ENCODE measurements at regions not wholly inside any gene's neighbourhood (a gene's known extent, or its start where the extent isn't known, plus 50 kb on each side); places are given as distances from the start of the nearest gene placed in this dataset.

- no peak overlapping the region for H3K4me3 ChIP-seq
- no peaks in the 10 kb centered on the region for H3K36me3 ChIP-seq (ENCODE audit: control insufficient read depth in 4 of 4, insufficient read depth in 4 of 4, low read length in 4 of 4)
- H3K9me3 ChIP-seq (ENCODE audit: control insufficient read depth in 4 of 4, insufficient read depth in 3 of 4, low read length in 3 of 4) = peaks cover 0 to 1% (median 0%) of the 10 kb centered on the region in 4 donors
- H3K9ac ChIP-seq (ENCODE audit: insufficient read depth in 1 of 2, low read length in 2 of 2) = peak overlapping the region in 1 of 2 donors; percentile 79
- peaks cover 11 to 82% (median 21%) of the 10 kb centered on the region in 5 donors for H3K4me1 ChIP-seq (ENCODE audit: control insufficient read depth in 5 of 5, insufficient read depth in 5 of 5, low read length in 5 of 5)
- TF ChIP-seq CTCF (IDR thresholded peaks at IDR 0.05; ENCODE audit: control extremely low read depth, extremely low read depth) = no peak
- WGBS, 2 donors = 44 to 54% methylated on average over 8 of the region's 8 CpGs
- peak; percentile 96 to 99 (median 99) for DNase-seq
- H3K27ac ChIP-seq (ENCODE audit: low read depth in 1 of 2, low read length in 1 of 2) = peak overlapping the region; percentile 1 to 43
- ATAC-seq (ENCODE audit: insufficient read depth, low FRiP score) = peak; percentile 93
- H3K27me3 ChIP-seq (ENCODE audit: control insufficient read depth in 3 of 3, insufficient read depth in 3 of 3, low read length in 2 of 3) = no peaks in the 10 kb centered on the region
Observed at GRCh38 chr2:217434180-217434975, 568.4 kb downstream of the TNS1 start.

GRCh38 chr2:217433522-217433921 is 569.3 kb downstream of the TNS1 start:
- Histone ChIP-seq H3K4me1 (ENCODE audit: control insufficient read depth in 5 of 5, insufficient read depth in 5 of 5, low read length in 5 of 5) (peaks cover 11 to 82% (median 21%) of the 10 kb centered on the region in 5 donors), H3K27ac (ENCODE audit: low read depth in 1 of 2, low read length in 1 of 2) (peak overlapping the region in 1 of 2 donors; percentile 43), H3K9ac (ENCODE audit: insufficient read depth in 1 of 2, low read length in 2 of 2) (peak overlapping the region in 1 of 2 donors; percentile 79), H3K36me3 (ENCODE audit: control insufficient read depth in 4 of 4, insufficient read depth in 4 of 4, low read length in 4 of 4) (no peaks in the 10 kb centered on the region), H3K27me3 (ENCODE audit: control insufficient read depth in 3 of 3, insufficient read depth in 3 of 3, low read length in 2 of 3) (no peaks in the 10 kb centered on the region), H3K4me3 (no peak overlapping the region), H3K9me3 (ENCODE audit: control insufficient read depth in 4 of 4, insufficient read depth in 3 of 4, low read length in 3 of 4) (peaks cover 0 to 1% (median 0%) of the 10 kb centered on the region in 4 donors)
- DNase-seq (peak; percentile 61 to 78 (median 77)), ATAC-seq (ENCODE audit: insufficient read depth, low FRiP score) (no peak)
- 79 to 84% methylated on average over 6 of the region's 6 CpGs for WGBS, 2 donors
- TF ChIP-seq CTCF (IDR thresholded peaks at IDR 0.05; ENCODE audit: control extremely low read depth, extremely low read depth) = no peak

- no peak for ATAC-seq (ENCODE audit: insufficient read depth, low FRiP score)
- no peak for TF ChIP-seq CTCF (IDR thresholded peaks at IDR 0.05; ENCODE audit: control extremely low read depth, extremely low read depth)
- DNase-seq = no peak
- Histone ChIP-seq H3K4me1 (ENCODE audit: control insufficient read depth in 5 of 5, insufficient read depth in 5 of 5, low read length in 5 of 5) (peaks cover 11 to 70% (median 16%) of the 10 kb centered on the region in 5 donors), H3K9me3 (ENCODE audit: control insufficient read depth in 4 of 4, insufficient read depth in 3 of 4, low read length in 3 of 4) (peaks cover 0 to 1% (median 0%) of the 10 kb centered on the region in 4 donors), H3K27me3 (ENCODE audit: control insufficient read depth in 3 of 3, insufficient read depth in 3 of 3, low read length in 2 of 3) (no peaks in the 10 kb centered on the region), H3K27ac (ENCODE audit: low read depth in 1 of 2, low read length in 1 of 2) (peak overlapping the region; percentile 23 to 71), H3K4me3 (no peak overlapping the region), H3K9ac (ENCODE audit: insufficient read depth in 1 of 2, low read length in 2 of 2) (no peak overlapping the region), H3K36me3 (ENCODE audit: control insufficient read depth in 4 of 4, insufficient read depth in 4 of 4, low read length in 4 of 4) (no peaks in the 10 kb centered on the region)
- 67 to 80% methylated on average over 7 of the region's 7 CpGs for WGBS, 2 donors
Observed at GRCh38 chr2:217431577-217432269, 571.1 kb downstream of the TNS1 start.
